DMS153 treated with DMSO at 0.1 percent for 48 hours (cell line): ENCODE measurements at regions not wholly inside any gene's neighbourhood (a gene's known extent, or its start where the extent isn't known, plus 50 kb on each side); places are given as distances from the start of the nearest gene placed in this dataset.
A peak's percentile ranks its signal among the peaks of the same experiment; 100 is the strongest.
"Not testable (repeated sequence)": the region's sequence is repeated elsewhere in the genome, so short reads cannot be mapped to it uniquely, and the experiment has no call there.

Source experiments
- DNase-seq: peaks from one replicate; lab custom pipeline; 2025; ENCODE audit not compliant: unreplicated experiment; lab: John Stamatoyannopoulos, UW

- DNase-seq = no peak
Observed at GRCh38 chr5:126053630-126054029, 369.6 kb upstream of the GRAMD2B start.

- peak; percentile 66 for DNase-seq
Observed at GRCh38 chr5:126054577-126055347, 368.4 kb upstream of the GRAMD2B start.

- no peak for DNase-seq
Observed at GRCh38 chr5:126055348-126055729, 367.9 kb upstream of the GRAMD2B start.

GRCh38 chr5:126056352-126056751, 366.9 kb upstream of the GRAMD2B start:
- no peak for DNase-seq

GRCh38 chr5:126056851-126057622, 366.2 kb upstream of the GRAMD2B start:
- DNase-seq = no peak

- not testable (repeated sequence) for DNase-seq
Observed at GRCh38 chr5:126058392-126058791, 364.8 kb upstream of the GRAMD2B start.

GRCh38 chr5:126062398-126063221, 360.6 kb upstream of the GRAMD2B start:
- DNase-seq = no peak

- no peak for DNase-seq
Observed at GRCh38 chr5:126065061-126065460, 358.1 kb upstream of the GRAMD2B start.

GRCh38 chr5:126066836-126067235, 356.4 kb upstream of the GRAMD2B start:
- DNase-seq = no peak

GRCh38 chr5:126067404-126067803, 355.8 kb upstream of the GRAMD2B start:
- DNase-seq = no peak

- DNase-seq = no peak
Observed at GRCh38 chr5:126069329-126069728, 353.9 kb upstream of the GRAMD2B start.

- DNase-seq = no peak
Observed at GRCh38 chr5:126070481-126070880, 352.7 kb upstream of the GRAMD2B start.

- DNase-seq = no peak
Observed at GRCh38 chr5:126074538-126074937, 348.7 kb upstream of the GRAMD2B start.

- no peak for DNase-seq
Observed at GRCh38 chr5:126079266-126079665, 343.9 kb upstream of the GRAMD2B start.

- DNase-seq = no peak
Observed at GRCh38 chr5:126081209-126081608, 342.0 kb upstream of the GRAMD2B start.

GRCh38 chr5:126093041-126093440, 330.2 kb upstream of the GRAMD2B start:
- no peak for DNase-seq

GRCh38 chr5:126093718-126094117, 329.5 kb upstream of the GRAMD2B start:
- DNase-seq = no peak

- no peak for DNase-seq
Observed at GRCh38 chr5:126094991-126095390, 328.2 kb upstream of the GRAMD2B start.

GRCh38 chr5:126096442-126097006, 326.7 kb upstream of the GRAMD2B start:
- no peak for DNase-seq

GRCh38 chr5:126097876-126098275, 325.3 kb upstream of the GRAMD2B start:
- DNase-seq = no peak

- DNase-seq = no peak
Observed at GRCh38 chr5:126098330-126099017, 324.7 kb upstream of the GRAMD2B start.
